Liver (tissue), 8 donors: ENCODE measurements at regions not wholly inside any gene's neighbourhood (a gene's known extent, or its start where the extent isn't known, plus 50 kb on each side); places are given as distances from the start of the nearest gene placed in this dataset.

Source experiments
- DNase-seq: peaks from one replicate; pipeline ENCODE4 v3.0.0-alpha.2; 2017; ENCODE audit warnings: low spot score
- H3K27ac ChIP-seq, 2 donors: one replicate each; pipeline ENCODE4 v1.7.0; 2013; ENCODE audit warnings: inconsistent platforms in 2 of 2, low read length in 2 of 2, control low read depth in 1 of 2, low read depth in 1 of 2, mild to moderate bottlenecking in 1 of 2
- H3K27me3 ChIP-seq, 4 donors: one replicate each; pipeline versions ENCODE4 v1.6.1 to v1.7.0; 2013; ENCODE audit warnings: low read length in 3 of 4, inconsistent platforms in 1 of 4, mild to moderate bottlenecking in 1 of 4, moderate library complexity in 1 of 4; ENCODE audit not compliant: control insufficient read depth in 4 of 4, insufficient read depth in 4 of 4
- H3K36me3 ChIP-seq, 4 donors: one replicate each; pipeline versions ENCODE4 v1.6.1 to v1.7.0; 2013; ENCODE audit warnings: low read length in 3 of 4, mild to moderate bottlenecking in 3 of 4, low read depth in 1 of 4, moderate library complexity in 1 of 4; ENCODE audit not compliant: control insufficient read depth in 4 of 4, insufficient read depth in 3 of 4
- H3K4me1 ChIP-seq, 4 donors: one replicate each; pipeline versions ENCODE4 v1.6.1 to v1.7.0; 2013; ENCODE audit warnings: low read length in 3 of 4, mild to moderate bottlenecking in 3 of 4, moderate library complexity in 1 of 4; ENCODE audit not compliant: control insufficient read depth in 4 of 4, insufficient read depth in 4 of 4
- H3K4me3 ChIP-seq, 3 donors: one replicate each; pipeline versions ENCODE4 v1.6.1 to v1.7.0; 2013; ENCODE audit warnings: low read length in 3 of 3, control low read depth in 1 of 3, low read depth in 1 of 3, mild to moderate bottlenecking in 1 of 3
- H3K9ac ChIP-seq, 2 donors: one replicate each; pipeline ENCODE4 v1.7.0; 2013; ENCODE audit warnings: low read length in 2 of 2, mild to moderate bottlenecking in 2 of 2, moderate library complexity in 2 of 2, control low read depth in 1 of 2, low read depth in 1 of 2
- H3K9me3 ChIP-seq, 4 donors: one replicate each; pipeline versions ENCODE4 v1.6.1 to v1.7.0; 2013; ENCODE audit warnings: low read length in 3 of 4; ENCODE audit not compliant: control insufficient read depth in 4 of 4
- CTCF ChIP-seq: fragments of 150-350 bp; IDR thresholded peaks from 2 replicates; pipeline ENCODE4 v1.5.1; 2017; ENCODE audit warnings: improper control_type of control experiment, low read depth, low read length; ENCODE audit not compliant: missing input control
- EGR1 ChIP-seq, 2 donors: IDR thresholded peaks; 2 replicates each; pipeline ENCODE4 v1.6.1; 2016 to 2018; ENCODE audit warnings: antibody characterized with exemption in 2 of 2, low read depth in 2 of 2
- FOXA1 ChIP-seq: IDR thresholded peaks from 2 replicates; pipeline ENCODE4 v1.6.1; 2016; ENCODE audit warnings: antibody characterized with exemption
- GABPA ChIP-seq, 2 donors: IDR thresholded peaks in 1 of 2; conservative IDR thresholded peaks in 1 of 2; 2 replicates each; pipeline ENCODE4 v1.6.1; 2016; ENCODE audit warnings: antibody characterized with exemption in 2 of 2, mild to moderate bottlenecking in 1 of 2, moderate library complexity in 1 of 2
- HNF4A ChIP-seq, 2 donors: conservative IDR thresholded peaks; 2 replicates each; pipeline ENCODE4 v1.6.1; 2016; ENCODE audit warnings: antibody characterized with exemption in 2 of 2, mild to moderate bottlenecking in 2 of 2
- HNF4G ChIP-seq: IDR thresholded peaks from 2 replicates; pipeline ENCODE4 v1.6.1; 2016; ENCODE audit warnings: antibody characterized with exemption
- NR2F2 ChIP-seq: IDR thresholded peaks from 2 replicates; pipeline ENCODE4 v1.6.1; 2016; ENCODE audit warnings: antibody characterized with exemption
- RAD21 ChIP-seq, 2 donors: IDR thresholded peaks; 2 replicates each; pipeline ENCODE4 v1.6.1; 2016; ENCODE audit warnings: antibody characterized with exemption in 2 of 2, mild to moderate bottlenecking in 2 of 2
- SP1 ChIP-seq: IDR thresholded peaks from 2 replicates; pipeline ENCODE4 v1.6.1; 2018; ENCODE audit warnings: antibody characterized with exemption, mild to moderate bottlenecking
- TAF1 ChIP-seq: conservative IDR thresholded peaks from 2 replicates; pipeline ENCODE4 v1.6.1; 2016; ENCODE audit warnings: antibody characterized with exemption, mild to moderate bottlenecking
- YY1 ChIP-seq: IDR thresholded peaks from 2 replicates; pipeline ENCODE4 v1.6.1; 2016; ENCODE audit warnings: antibody characterized with exemption, mild to moderate bottlenecking
- ZBTB33 ChIP-seq: IDR thresholded peaks from 2 replicates; pipeline ENCODE4 v1.6.1; 2016; ENCODE audit warnings: antibody characterized with exemption
- WGBS: extraction: QIAGEN DNeasy Blood & Tissue Kit; methylation state at CpG from one replicate; pipeline ENCODE4 v1.1.7; 2013; 5-methylcytosine and 5-hydroxymethylcytosine counted together
- TF ChIP-seq, protein P1 (sequence below): IDR thresholded peaks from 2 replicates; pipeline ENCODE4 v1.6.1; 2016; ENCODE audit warnings: antibody characterized with exemption
- TF ChIP-seq, protein P2 (sequence below): IDR thresholded peaks from 2 replicates; pipeline ENCODE4 v1.6.1; 2016; ENCODE audit warnings: antibody characterized with exemption, mild to moderate bottlenecking
- donor health status: healthy.
- donor health status: healthy.
- donor health status: healthy.
- donor health status: healthy.
- donor health status: healthy.

DNA sequence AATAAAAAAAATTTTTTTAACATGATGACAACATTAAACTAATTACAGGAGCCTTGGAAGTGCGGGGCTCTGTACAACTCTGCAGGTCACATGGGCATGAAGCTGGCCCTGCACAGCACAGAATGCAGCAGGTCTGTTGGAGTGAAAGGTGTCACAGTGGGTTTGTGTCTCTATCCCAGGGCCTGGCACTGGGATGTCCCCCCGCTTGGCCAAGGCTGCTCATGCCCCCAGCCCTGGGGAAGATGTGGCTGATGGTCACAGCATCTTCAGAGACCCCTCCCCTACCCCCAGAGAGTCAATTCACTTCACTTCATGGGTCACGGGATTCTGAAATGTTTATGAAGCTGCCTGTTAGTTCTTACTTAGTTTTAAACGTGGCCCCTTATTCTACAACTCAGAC, 95.9 kb upstream of the TAF1B start (continued):
- no peak for TF ChIP-seq ZBTB33
- no peak for TF ChIP-seq TAF1
- TF ChIP-seq RAD21 (IDR thresholded peaks at IDR 0.05) = no peak
- TF ChIP-seq, protein P1, sequence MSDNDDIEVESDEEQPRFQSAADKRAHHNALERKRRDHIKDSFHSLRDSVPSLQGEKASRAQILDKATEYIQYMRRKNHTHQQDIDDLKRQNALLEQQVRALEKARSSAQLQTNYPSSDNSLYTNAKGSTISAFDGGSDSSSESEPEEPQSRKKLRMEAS = no peak
- TF ChIP-seq NR2F2 = no peak
- no peak for TF ChIP-seq SP1
- TF ChIP-seq HNF4G = no peak

DNA sequence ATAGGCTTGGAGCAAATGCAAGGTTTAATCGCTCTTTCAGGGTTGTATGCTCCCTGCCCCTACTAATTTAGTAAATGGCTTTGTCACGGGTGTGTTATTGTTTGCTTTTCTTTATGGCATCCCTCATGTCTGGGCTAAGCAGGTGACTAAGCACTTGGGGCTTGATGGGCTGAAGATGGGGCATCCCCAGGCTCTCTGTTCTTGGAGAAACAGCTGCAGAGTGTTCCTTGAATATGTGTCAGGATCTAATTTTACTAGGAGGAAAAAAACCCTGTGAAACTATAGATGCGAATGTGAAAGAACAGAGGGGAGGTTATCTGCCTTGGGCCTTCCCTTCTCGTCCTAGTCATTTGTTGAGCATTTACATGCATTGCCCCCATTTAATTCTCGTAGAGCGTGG, 94.7 kb upstream of the TAF1B start:
- TF ChIP-seq EGR1 (IDR thresholded peaks at IDR 0.05; ENCODE audit: low read depth in 2 of 2) = no peak
- TF ChIP-seq SP1 = no peak
- TF ChIP-seq YY1 = no peak
- TF ChIP-seq ZBTB33 = no peak
- TF ChIP-seq FOXA1 = no peak
- no peak for TF ChIP-seq GABPA (IDR thresholded peaks at IDR 0.05 in 1 of 2, conservative IDR thresholded peaks at IDR 0.05 in 1 of 2)
- TF ChIP-seq TAF1 = no peak
- no peak for TF ChIP-seq RAD21 (IDR thresholded peaks at IDR 0.05)
- TF ChIP-seq, protein P1 = no peak
- no peak for TF ChIP-seq HNF4A (conservative IDR thresholded peaks at IDR 0.05)
- TF ChIP-seq HNF4G = no peak
- TF ChIP-seq, protein P2, sequence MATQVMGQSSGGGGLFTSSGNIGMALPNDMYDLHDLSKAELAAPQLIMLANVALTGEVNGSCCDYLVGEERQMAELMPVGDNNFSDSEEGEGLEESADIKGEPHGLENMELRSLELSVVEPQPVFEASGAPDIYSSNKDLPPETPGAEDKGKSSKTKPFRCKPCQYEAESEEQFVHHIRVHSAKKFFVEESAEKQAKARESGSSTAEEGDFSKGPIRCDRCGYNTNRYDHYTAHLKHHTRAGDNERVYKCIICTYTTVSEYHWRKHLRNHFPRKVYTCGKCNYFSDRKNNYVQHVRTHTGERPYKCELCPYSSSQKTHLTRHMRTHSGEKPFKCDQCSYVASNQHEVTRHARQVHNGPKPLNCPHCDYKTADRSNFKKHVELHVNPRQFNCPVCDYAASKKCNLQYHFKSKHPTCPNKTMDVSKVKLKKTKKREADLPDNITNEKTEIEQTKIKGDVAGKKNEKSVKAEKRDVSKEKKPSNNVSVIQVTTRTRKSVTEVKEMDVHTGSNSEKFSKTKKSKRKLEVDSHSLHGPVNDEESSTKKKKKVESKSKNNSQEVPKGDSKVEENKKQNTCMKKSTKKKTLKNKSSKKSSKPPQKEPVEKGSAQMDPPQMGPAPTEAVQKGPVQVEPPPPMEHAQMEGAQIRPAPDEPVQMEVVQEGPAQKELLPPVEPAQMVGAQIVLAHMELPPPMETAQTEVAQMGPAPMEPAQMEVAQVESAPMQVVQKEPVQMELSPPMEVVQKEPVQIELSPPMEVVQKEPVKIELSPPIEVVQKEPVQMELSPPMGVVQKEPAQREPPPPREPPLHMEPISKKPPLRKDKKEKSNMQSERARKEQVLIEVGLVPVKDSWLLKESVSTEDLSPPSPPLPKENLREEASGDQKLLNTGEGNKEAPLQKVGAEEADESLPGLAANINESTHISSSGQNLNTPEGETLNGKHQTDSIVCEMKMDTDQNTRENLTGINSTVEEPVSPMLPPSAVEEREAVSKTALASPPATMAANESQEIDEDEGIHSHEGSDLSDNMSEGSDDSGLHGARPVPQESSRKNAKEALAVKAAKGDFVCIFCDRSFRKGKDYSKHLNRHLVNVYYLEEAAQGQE = no peak
- no peak for TF ChIP-seq CTCF
- TF ChIP-seq NR2F2 = no peak

More for the DNA sequence above, 94.7 kb upstream of the TAF1B start:
- Histone ChIP-seq H3K4me3 (no peak overlapping the region), H3K27ac (no peak overlapping the region), H3K36me3 (no peaks in the 10 kb centered on the region), H3K4me1 (peaks cover 0 to 4% (median 2%) of the 10 kb centered on the region in 4 donors), H3K27me3 (no peaks in the 10 kb centered on the region), H3K9me3 (no peaks in the 10 kb centered on the region), H3K9ac (no peak overlapping the region)
- no peak for DNase-seq
- WGBS = 75% methylated on average over 6 of the region's 6 CpGs
